ENCODE measurements at regions not wholly inside any gene's neighbourhood (a gene's known extent, or its start where the extent isn't known, plus 50 kb on each side); places are given as distances from the start of the nearest gene placed in this dataset.

GRCh38 chr5:21687621-21688020 is 1165.5 kb downstream of the CDH12 start:
- 70% methylated on average over 4 of the region's 5 CpGs for WGBS
- Histone ChIP-seq H2BK120ac (ENCODE audit: low read depth, low read length) (no peak overlapping the region), H3K27ac (ENCODE audit: low read length, poor library complexity, severe bottlenecking) (no peak overlapping the region), H2BK12ac (ENCODE audit: low read length in 2 of 2) (no peak overlapping the region), H4K91ac (ENCODE audit: low read length) (no peak overlapping the region), H3K4me1 (ENCODE audit: control insufficient read depth, insufficient read depth, low read depth, low read length) (no peaks in the 10 kb centered on the region), H2AFZ (ENCODE audit: low read depth, low read length) (no peak overlapping the region), H2BK5ac (ENCODE audit: low read depth, low read length, poor library complexity, severe bottlenecking) (no peak overlapping the region), H3K18ac (ENCODE audit: low read depth in 1 of 2, low read length in 2 of 2) (no peak overlapping the region), H3K4me3 (ENCODE audit: insufficient read depth in 1 of 2, low read depth in 1 of 2, low read length in 2 of 2) (no peak overlapping the region), H3K4me2 (ENCODE audit: low read length, poor library complexity, severe bottlenecking) (no peak overlapping the region), H2AK5ac (ENCODE audit: low read length, severe bottlenecking) (no peak overlapping the region), H3K9ac (ENCODE audit: low read length) (no peak overlapping the region), H3K14ac (ENCODE audit: low read length in 2 of 2) (no peak overlapping the region), H3K79me1 (replicated peaks; ENCODE audit: low read length, poor library complexity, severe bottlenecking) (no peaks in the 10 kb centered on the region), H3K4ac (ENCODE audit: low read depth in 1 of 2, low read length in 2 of 2) (no peak overlapping the region), H3K9me3 (ENCODE audit: control insufficient read depth, low read length) (no peaks in the 10 kb centered on the region), H4K8ac (ENCODE audit: low read length) (no peak overlapping the region), H2BK15ac (ENCODE audit: low read depth, poor library complexity, severe bottlenecking) (no peak overlapping the region), H3K27me3 (ENCODE audit: control insufficient read depth in 1 of 2, insufficient read depth in 1 of 2, low read length in 2 of 2) (peaks cover 0 to 4% of the 10 kb centered on the region in 2 experiments), H3K23ac (ENCODE audit: low read length in 2 of 2) (no peak overlapping the region), H3K36me3 (ENCODE audit: control insufficient read depth in 1 of 2, insufficient read depth in 2 of 2, low read depth in 1 of 2, low read length in 2 of 2) (no peaks in the 10 kb centered on the region)
- no peak for DNase-seq

GRCh38 chr5:21686706-21687105 is 1166.4 kb downstream of the CDH12 start:
- Histone ChIP-seq H4K8ac (ENCODE audit: low read length) (no peak overlapping the region), H3K9ac (ENCODE audit: low read length) (no peak overlapping the region), H3K36me3 (ENCODE audit: control insufficient read depth in 1 of 2, insufficient read depth in 2 of 2, low read depth in 1 of 2, low read length in 2 of 2) (no peaks in the 10 kb centered on the region), H4K91ac (ENCODE audit: low read length) (no peak overlapping the region), H3K23ac (ENCODE audit: low read length in 2 of 2) (no peak overlapping the region), H3K4me3 (ENCODE audit: insufficient read depth in 1 of 2, low read depth in 1 of 2, low read length in 2 of 2) (no peak overlapping the region), H2AFZ (ENCODE audit: low read depth, low read length) (no peak overlapping the region), H3K27me3 (ENCODE audit: control insufficient read depth in 1 of 2, insufficient read depth in 1 of 2, low read length in 2 of 2) (peaks cover 0 to 4% of the 10 kb centered on the region in 2 experiments), H3K4ac (ENCODE audit: low read depth in 1 of 2, low read length in 2 of 2) (no peak overlapping the region), H3K18ac (ENCODE audit: low read depth in 1 of 2, low read length in 2 of 2) (no peak overlapping the region), H2BK15ac (ENCODE audit: low read depth, poor library complexity, severe bottlenecking) (no peak overlapping the region), H3K4me1 (ENCODE audit: control insufficient read depth, insufficient read depth, low read depth, low read length) (no peaks in the 10 kb centered on the region), H2AK5ac (ENCODE audit: low read length, severe bottlenecking) (no peak overlapping the region), H3K4me2 (ENCODE audit: low read length, poor library complexity, severe bottlenecking) (no peak overlapping the region), H2BK12ac (ENCODE audit: low read length in 2 of 2) (no peak overlapping the region), H2BK120ac (ENCODE audit: low read depth, low read length) (no peak overlapping the region), H3K9me3 (ENCODE audit: control insufficient read depth, low read length) (no peaks in the 10 kb centered on the region), H2BK5ac (ENCODE audit: low read depth, low read length, poor library complexity, severe bottlenecking) (no peak overlapping the region), H3K79me1 (replicated peaks; ENCODE audit: low read length, poor library complexity, severe bottlenecking) (no peaks in the 10 kb centered on the region), H3K14ac (ENCODE audit: low read length in 2 of 2) (no peak overlapping the region), H3K27ac (ENCODE audit: low read length, poor library complexity, severe bottlenecking) (no peak overlapping the region)
- 100% methylated on average over 2 of the region's 4 CpGs for WGBS
- no peak for DNase-seq

GRCh38 chr5:21685522-21685921 is 1167.6 kb downstream of the CDH12 start:
- Histone ChIP-seq H3K9ac (ENCODE audit: low read length) (no peak overlapping the region), H3K27me3 (ENCODE audit: control insufficient read depth in 1 of 2, insufficient read depth in 1 of 2, low read length in 2 of 2) (peaks cover 0 to 4% of the 10 kb centered on the region in 2 experiments), H3K9me3 (ENCODE audit: control insufficient read depth, low read length) (no peaks in the 10 kb centered on the region), H4K91ac (ENCODE audit: low read length) (no peak overlapping the region), H3K4me3 (ENCODE audit: insufficient read depth in 1 of 2, low read depth in 1 of 2, low read length in 2 of 2) (no peak overlapping the region), H3K4ac (ENCODE audit: low read depth in 1 of 2, low read length in 2 of 2) (no peak overlapping the region), H3K27ac (ENCODE audit: low read length, poor library complexity, severe bottlenecking) (no peak overlapping the region), H2AK5ac (ENCODE audit: low read length, severe bottlenecking) (no peak overlapping the region), H3K14ac (ENCODE audit: low read length in 2 of 2) (no peak overlapping the region), H3K4me2 (ENCODE audit: low read length, poor library complexity, severe bottlenecking) (no peak overlapping the region), H2BK15ac (ENCODE audit: low read depth, poor library complexity, severe bottlenecking) (no peak overlapping the region), H3K36me3 (ENCODE audit: control insufficient read depth in 1 of 2, insufficient read depth in 2 of 2, low read depth in 1 of 2, low read length in 2 of 2) (no peaks in the 10 kb centered on the region), H3K79me1 (replicated peaks; ENCODE audit: low read length, poor library complexity, severe bottlenecking) (no peaks in the 10 kb centered on the region), H2BK12ac (ENCODE audit: low read length in 2 of 2) (no peak overlapping the region), H3K4me1 (ENCODE audit: control insufficient read depth, insufficient read depth, low read depth, low read length) (no peaks in the 10 kb centered on the region), H3K18ac (ENCODE audit: low read depth in 1 of 2, low read length in 2 of 2) (no peak overlapping the region), H2BK5ac (ENCODE audit: low read depth, low read length, poor library complexity, severe bottlenecking) (no peak overlapping the region), H2AFZ (ENCODE audit: low read depth, low read length) (no peak overlapping the region), H4K8ac (ENCODE audit: low read length) (no peak overlapping the region), H2BK120ac (ENCODE audit: low read depth, low read length) (no peak overlapping the region), H3K23ac (ENCODE audit: low read length in 2 of 2) (no peak overlapping the region)
- no peak for DNase-seq
- no CpG with 5 or more reads among the region's 4 CpGs for WGBS

- Histone ChIP-seq H3K9ac (ENCODE audit: low read length) (no peak overlapping the region), H3K14ac (ENCODE audit: low read length in 2 of 2) (no peak overlapping the region), H2BK12ac (ENCODE audit: low read length in 2 of 2) (no peak overlapping the region), H3K4me1 (ENCODE audit: control insufficient read depth, insufficient read depth, low read depth, low read length) (no peaks in the 10 kb centered on the region), H3K4me2 (ENCODE audit: low read length, poor library complexity, severe bottlenecking) (no peak overlapping the region), H3K79me1 (replicated peaks; ENCODE audit: low read length, poor library complexity, severe bottlenecking) (no peaks in the 10 kb centered on the region), H2BK5ac (ENCODE audit: low read depth, low read length, poor library complexity, severe bottlenecking) (no peak overlapping the region), H2BK120ac (ENCODE audit: low read depth, low read length) (no peak overlapping the region), H3K4me3 (ENCODE audit: insufficient read depth in 1 of 2, low read depth in 1 of 2, low read length in 2 of 2) (no peak overlapping the region), H3K27ac (ENCODE audit: low read length, poor library complexity, severe bottlenecking) (no peak overlapping the region), H3K27me3 (ENCODE audit: control insufficient read depth in 1 of 2, insufficient read depth in 1 of 2, low read length in 2 of 2) (peaks cover 0 to 4% of the 10 kb centered on the region in 2 experiments), H3K23ac (ENCODE audit: low read length in 2 of 2) (no peak overlapping the region), H3K4ac (ENCODE audit: low read depth in 1 of 2, low read length in 2 of 2) (no peak overlapping the region), H4K91ac (ENCODE audit: low read length) (no peak overlapping the region), H3K18ac (ENCODE audit: low read depth in 1 of 2, low read length in 2 of 2) (no peak overlapping the region), H2AK5ac (ENCODE audit: low read length, severe bottlenecking) (no peak overlapping the region), H4K8ac (ENCODE audit: low read length) (no peak overlapping the region), H3K9me3 (ENCODE audit: control insufficient read depth, low read length) (no peaks in the 10 kb centered on the region), H2AFZ (ENCODE audit: low read depth, low read length) (no peak overlapping the region), H2BK15ac (ENCODE audit: low read depth, poor library complexity, severe bottlenecking) (no peak overlapping the region), H3K36me3 (ENCODE audit: control insufficient read depth in 1 of 2, insufficient read depth in 2 of 2, low read depth in 1 of 2, low read length in 2 of 2) (no peaks in the 10 kb centered on the region)
- no peak for DNase-seq
- 19% methylated on average over 1 of the region's 1 CpG for WGBS
These were observed 1168.2 kb downstream of the CDH12 start for GRCh38 chr5:21684992-21685391.
